DOHH2 (cell line): ENCODE measurements at regions not wholly inside any gene's neighbourhood (a gene's known extent, or its start where the extent isn't known, plus 50 kb on each side); places are given as distances from the start of the nearest gene placed in this dataset.

Experiments used
- H3F3A ChIP-seq: fragments of 200-600 bp; sonication (generic), shearing (Covaris generic); 2 replicates; pipeline ENCODE4 v1.6.0; 2016; ENCODE audit warnings: antibody characterized with exemption, mild to moderate bottlenecking; ENCODE audit not compliant: control insufficient read depth, insufficient read depth
- H3K27ac ChIP-seq: fragments of 200-600 bp; sonication (generic); 2 replicates; pipeline ENCODE4 v1.5.1; 2014; ENCODE audit warnings: low read depth, mild to moderate bottlenecking, low read length, moderate library complexity
- H3K27me3 ChIP-seq: fragments of 200-600 bp; sonication (generic); 2 replicates; pipeline ENCODE4 v1.6.1; 2014; ENCODE audit warnings: mild to moderate bottlenecking, low read length, mixed read lengths; ENCODE audit not compliant: control insufficient read depth
- H3K36me3 ChIP-seq: fragments of 200-600 bp; sonication (generic); 2 replicates; pipeline ENCODE4 v1.6.1; 2014; ENCODE audit warnings: mild to moderate bottlenecking, low read length, moderate library complexity, mixed read lengths; ENCODE audit not compliant: control insufficient read depth
- H3K4me1 ChIP-seq: fragments of 200-600 bp; sonication (generic); 2 replicates; pipeline ENCODE4 v1.6.1; 2014; ENCODE audit warnings: mild to moderate bottlenecking, low read length, mixed read lengths; ENCODE audit not compliant: control insufficient read depth
- H3K4me2 ChIP-seq: fragments of 200-600 bp; sonication (generic); 2 replicates; pipeline ENCODE4 v1.6.0; 2014; ENCODE audit warnings: mild to moderate bottlenecking, low read length, moderate library complexity
- H3K4me3 ChIP-seq: fragments of 200-600 bp; sonication (generic); 2 replicates; pipeline ENCODE4 v1.5.1; 2014; ENCODE audit warnings: mild to moderate bottlenecking, low read length, mixed read lengths
- H3K79me2 ChIP-seq: fragments of 200-600 bp; sonication (generic); 2 replicates; pipeline ENCODE4 v1.6.1; 2014; ENCODE audit warnings: mild to moderate bottlenecking, low read length, mixed read lengths; ENCODE audit not compliant: control insufficient read depth
- H3K9me2 ChIP-seq: fragments of 200-600 bp; sonication (generic); replicated peaks from 2 replicates; pipeline ENCODE4 v1.6.1; 2014; ENCODE audit warnings: mild to moderate bottlenecking, low read length, mixed read lengths; ENCODE audit not compliant: control insufficient read depth
- H3K9me3 ChIP-seq: fragments of 200-600 bp; sonication (generic); 2 replicates; pipeline ENCODE4 v1.6.1; 2014; ENCODE audit warnings: antibody characterized with exemption, low read length, mixed read lengths; ENCODE audit not compliant: control insufficient read depth, insufficient read depth
- H4K20me1 ChIP-seq: fragments of 200-600 bp; sonication (generic); 2 replicates; pipeline ENCODE4 v1.6.0; 2014; ENCODE audit warnings: low read depth, mild to moderate bottlenecking, antibody characterized with exemption, low read length, moderate library complexity; ENCODE audit not compliant: control insufficient read depth, insufficient read depth
- CTCF ChIP-seq: fragments of 200-600 bp; sonication (generic); IDR thresholded peaks from one replicate; pipeline ENCODE4 v1.5.1; 2014; ENCODE audit warnings: antibody characterized with exemption, mild to moderate bottlenecking, low read depth, low read length; ENCODE audit not compliant: poor library complexity, severe bottlenecking
- EZH2phosphoT487 ChIP-seq: fragments of 200-600 bp; sonication (generic); IDR thresholded peaks from 2 replicates; pipeline ENCODE4 v1.6.1; 2017; ENCODE audit warnings: borderline replicate concordance, mild to moderate bottlenecking, antibody characterized with exemption, low read length, moderate library complexity, mixed read lengths

- Histone ChIP-seq H3K79me2 (no peaks in the 10 kb centered on the region), H3F3A (no peaks in the 10 kb centered on the region), H3K27me3 (no peaks in the 10 kb centered on the region), H3K4me2 (no peak overlapping the region), H3K27ac (no peak overlapping the region), H3K4me1 (no peaks in the 10 kb centered on the region), H3K9me3 (no peaks in the 10 kb centered on the region), H3K36me3 (no peaks in the 10 kb centered on the region), H3K4me3 (no peak overlapping the region), H4K20me1 (no peaks in the 10 kb centered on the region), H3K9me2 (no peaks in the 10 kb centered on the region)
- TF ChIP-seq EZH2phosphoT487 (no peak), CTCF (no peak)
Measured at GRCh38 chr4:34170946-34171345, 2073.4 kb downstream of the ARAP2 start.

- Histone ChIP-seq H3K36me3 (no peaks in the 10 kb centered on the region), H3K9me3 (no peaks in the 10 kb centered on the region), H3K27ac (no peak overlapping the region), H3K4me1 (no peaks in the 10 kb centered on the region), H3K27me3 (no peaks in the 10 kb centered on the region), H4K20me1 (no peaks in the 10 kb centered on the region), H3K4me3 (no peak overlapping the region), H3K9me2 (no peaks in the 10 kb centered on the region), H3K79me2 (no peaks in the 10 kb centered on the region), H3F3A (no peaks in the 10 kb centered on the region), H3K4me2 (no peak overlapping the region)
- no peak for TF ChIP-seq EZH2phosphoT487
- TF ChIP-seq CTCF = no peak
Measured at GRCh38 chr4:34176609-34177008, 2067.7 kb downstream of the ARAP2 start.

GRCh38 chr4:34178476-34178875 lies 2065.8 kb downstream of the ARAP2 start:
- Histone ChIP-seq H3K4me2 (no peak overlapping the region), H3K9me3 (no peaks in the 10 kb centered on the region), H3K4me1 (no peaks in the 10 kb centered on the region), H3K79me2 (no peaks in the 10 kb centered on the region), H3K27me3 (no peaks in the 10 kb centered on the region), H3K27ac (no peak overlapping the region), H3F3A (no peaks in the 10 kb centered on the region), H3K36me3 (no peaks in the 10 kb centered on the region), H3K9me2 (no peaks in the 10 kb centered on the region), H3K4me3 (no peak overlapping the region), H4K20me1 (no peaks in the 10 kb centered on the region)
- no peak for TF ChIP-seq CTCF
- no peak for TF ChIP-seq EZH2phosphoT487
